ENCODE measurements at regions not wholly inside any gene's neighbourhood (a gene's known extent, or its start where the extent isn't known, plus 50 kb on each side); places are given as distances from the start of the nearest gene placed in this dataset.
"Not testable (repeated sequence)": the region's sequence is repeated elsewhere in the genome, so short reads cannot be mapped to it uniquely, and the experiment has no call there.

DNA sequence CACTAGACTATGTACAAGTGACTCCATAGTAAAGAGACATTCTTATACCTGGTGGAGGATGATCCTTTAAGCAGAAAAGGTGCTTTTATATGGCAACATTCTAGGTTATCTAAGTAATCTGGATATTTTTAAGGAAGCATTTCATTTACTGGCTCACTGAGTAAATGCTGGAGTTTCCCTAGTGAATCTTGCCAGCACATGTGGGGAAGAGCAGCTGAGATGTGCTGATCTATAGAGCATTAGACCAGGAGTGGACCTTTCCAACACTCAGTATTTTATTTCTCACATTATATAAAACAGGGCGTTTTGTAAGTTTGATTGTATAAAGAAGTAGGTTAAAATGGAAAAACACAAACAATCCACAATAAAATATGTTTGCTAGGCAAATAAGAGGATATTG is 478.5 kb downstream of the ATP23 start:
- DNase-seq (ENCODE audit: low spot score), result peak; percentile 36

DNA sequence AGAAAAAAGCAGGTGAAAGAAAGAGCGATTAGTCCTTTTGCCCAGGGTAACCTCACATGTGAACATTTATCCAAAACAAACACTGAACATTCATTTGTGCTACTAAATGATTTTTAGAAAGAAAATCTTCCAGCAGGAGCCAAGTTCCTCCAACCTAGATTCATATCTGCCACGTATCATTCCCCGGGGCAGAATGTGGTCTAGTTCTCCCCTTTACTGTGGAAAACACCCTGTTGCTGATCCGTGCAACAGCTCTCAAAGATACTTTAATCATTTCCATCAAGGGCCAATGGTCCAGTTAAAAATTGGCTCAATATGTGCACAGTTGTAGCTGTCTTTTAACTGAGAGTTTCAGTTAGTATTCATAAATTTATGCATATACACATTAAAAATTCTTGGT is 479.1 kb downstream of the ATP23 start:
- DNase-seq (ENCODE audit: low spot score), result peak; percentile 18

DNA sequence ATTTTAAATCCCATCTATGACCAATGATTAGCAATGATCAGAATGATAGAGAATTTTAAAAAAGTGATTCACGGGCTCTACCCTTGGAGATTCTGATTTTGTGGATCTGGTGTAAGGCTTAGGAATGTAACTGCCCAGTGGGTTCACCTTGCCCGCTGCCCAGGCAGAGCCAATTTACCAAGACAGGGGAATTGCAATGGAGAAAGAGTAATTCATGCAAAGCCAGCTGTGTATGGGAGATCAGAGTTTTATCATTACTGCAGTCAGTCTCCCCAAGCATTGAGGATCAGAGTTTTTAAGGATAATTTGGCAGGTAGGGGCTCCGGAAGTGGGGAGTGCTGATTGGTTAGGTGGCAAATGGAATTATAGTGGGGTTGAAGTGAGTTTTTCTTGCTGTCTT is 480.6 kb downstream of the ATP23 start:
- DNase-seq (ENCODE audit: low spot score), result no peak

DNA sequence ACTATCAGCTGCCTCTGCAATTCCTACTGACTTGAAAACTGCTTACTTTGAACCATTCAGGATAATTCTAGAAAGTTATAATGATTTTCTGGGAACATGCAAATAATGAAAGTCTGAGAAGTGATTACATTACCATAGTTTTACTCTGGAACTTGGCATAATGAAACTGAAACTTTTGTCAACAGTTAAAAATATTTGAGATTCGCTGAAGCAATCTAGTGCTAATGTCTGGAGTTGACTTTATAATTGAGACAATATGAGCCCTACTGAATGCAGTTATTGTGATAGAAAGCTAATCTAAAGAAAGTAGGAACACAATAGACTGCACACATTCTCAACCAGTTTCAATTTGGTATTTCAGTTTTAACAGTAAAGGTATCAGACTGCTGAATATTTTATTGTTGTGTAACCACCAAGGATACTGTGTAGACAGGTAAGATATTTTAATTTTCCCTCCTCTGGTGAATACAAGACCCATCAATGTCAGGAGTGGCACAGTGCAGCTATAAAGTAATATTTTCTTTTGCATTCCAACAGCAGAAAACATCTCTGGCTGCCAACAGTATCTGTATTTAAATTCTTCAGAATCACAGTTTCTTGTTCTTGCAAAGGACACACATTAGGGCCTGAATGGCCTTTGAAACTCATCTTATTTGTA is 483.5 kb downstream of the ATP23 start:
- DNase-seq (ENCODE audit: low spot score), result no peak

DNA sequence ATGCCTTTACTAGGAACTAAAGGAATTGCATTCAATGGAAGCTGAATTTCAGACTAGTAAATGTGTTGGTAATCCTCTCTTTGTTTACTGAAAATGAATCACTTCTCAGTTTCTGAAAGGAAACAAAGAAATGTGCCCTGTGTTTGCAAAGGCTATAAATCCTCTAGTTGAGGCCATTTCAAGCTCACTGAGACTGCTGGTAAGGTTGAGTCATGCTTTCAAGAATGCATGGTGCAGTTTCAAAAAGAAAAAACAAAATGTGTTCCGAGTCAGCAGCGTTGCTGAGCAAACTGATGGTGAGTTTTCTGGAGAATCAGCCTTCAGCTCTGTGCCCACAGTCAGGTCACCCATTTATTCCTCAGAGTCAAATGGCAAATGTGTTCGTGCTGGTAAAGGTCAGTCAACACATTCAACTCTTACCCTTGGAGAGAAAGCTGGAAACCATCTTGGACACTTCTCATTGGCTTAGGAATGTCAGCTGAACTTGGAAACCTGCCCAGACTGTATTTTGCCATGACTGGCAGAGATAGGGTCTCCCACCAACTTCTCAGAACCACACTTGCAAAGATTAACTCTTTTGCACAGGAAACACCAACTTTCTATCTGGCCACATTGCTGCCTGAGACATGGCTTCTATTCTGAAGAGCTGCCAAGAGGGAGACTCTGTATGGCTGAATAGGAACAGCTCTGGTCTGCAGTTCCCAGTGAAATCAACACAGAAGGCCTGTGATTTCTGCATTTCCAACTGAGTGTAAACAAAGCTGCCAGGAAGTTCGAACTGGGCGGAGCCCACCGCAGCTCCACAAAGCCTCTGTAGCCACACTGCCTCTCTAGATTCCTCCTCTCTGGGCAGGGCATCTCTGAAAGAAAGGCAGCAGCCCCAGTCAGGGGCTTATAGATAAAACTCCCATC is 484.4 kb downstream of the ATP23 start:
- peak; percentile 97 for DNase-seq (ENCODE audit: low spot score)

DNA sequence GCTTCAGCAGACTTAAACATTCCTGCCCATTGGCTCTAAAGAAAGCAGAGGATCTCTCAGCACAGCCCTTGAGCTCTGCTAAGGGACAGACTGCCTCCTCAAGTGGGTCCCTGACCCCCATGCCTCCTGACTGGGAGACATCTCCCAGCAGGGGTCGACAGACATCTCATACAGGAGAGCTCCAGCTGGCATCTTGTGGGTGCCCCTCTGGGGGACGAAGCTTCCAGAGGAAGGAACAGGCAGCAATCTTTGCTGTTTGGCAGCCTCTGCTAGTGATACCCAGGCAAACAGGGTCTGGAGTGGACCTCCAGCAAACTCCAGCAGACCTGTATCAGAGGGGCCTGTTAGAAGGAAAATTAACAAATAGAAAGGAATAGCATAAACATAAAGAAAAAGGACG is 485.1 kb downstream of the ATP23 start:
- DNase-seq (ENCODE audit: low spot score), result not testable (repeated sequence)

DNA sequence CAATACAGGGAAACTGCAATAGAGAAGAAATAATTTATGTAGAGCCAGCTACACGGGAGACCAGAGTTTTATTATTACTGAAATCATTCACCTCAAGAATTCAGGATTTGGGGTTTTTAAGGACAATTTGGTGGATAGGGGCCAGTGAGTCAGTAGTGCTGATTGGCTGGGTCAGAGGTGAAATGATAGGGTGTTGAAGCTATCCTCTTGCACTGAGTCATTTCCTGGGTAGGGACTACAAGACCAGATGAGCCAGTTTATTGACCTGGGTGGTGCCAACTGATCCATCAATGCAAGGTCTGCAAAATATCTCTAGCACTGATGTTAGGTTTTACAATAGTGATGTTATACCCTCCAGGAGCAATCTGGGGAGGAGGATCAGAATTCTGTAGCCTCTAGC is 486.3 kb downstream of the LRIG3 start:
- peak; percentile 42 for DNase-seq (ENCODE audit: low spot score)

DNA sequence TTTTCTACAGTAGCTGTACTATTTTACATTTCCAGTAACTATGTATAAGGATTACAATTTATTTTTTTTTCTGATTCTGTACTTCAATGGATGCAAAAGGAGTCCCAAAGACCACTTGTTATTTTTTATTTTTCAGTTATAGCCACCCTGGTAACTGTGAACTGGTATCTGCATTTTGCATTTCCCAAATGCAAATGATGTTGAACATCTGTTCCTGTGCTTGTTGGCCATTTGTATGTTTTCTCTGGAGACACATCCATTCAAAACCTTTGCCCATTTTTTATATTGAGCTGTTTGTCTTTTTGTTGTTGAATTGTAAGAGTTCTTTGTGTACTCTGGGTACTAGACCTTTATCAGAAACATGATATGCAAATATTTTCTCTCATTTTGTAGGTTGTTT is 485.6 kb downstream of the LRIG3 start:
- DNase-seq (ENCODE audit: low spot score), result no peak

DNA sequence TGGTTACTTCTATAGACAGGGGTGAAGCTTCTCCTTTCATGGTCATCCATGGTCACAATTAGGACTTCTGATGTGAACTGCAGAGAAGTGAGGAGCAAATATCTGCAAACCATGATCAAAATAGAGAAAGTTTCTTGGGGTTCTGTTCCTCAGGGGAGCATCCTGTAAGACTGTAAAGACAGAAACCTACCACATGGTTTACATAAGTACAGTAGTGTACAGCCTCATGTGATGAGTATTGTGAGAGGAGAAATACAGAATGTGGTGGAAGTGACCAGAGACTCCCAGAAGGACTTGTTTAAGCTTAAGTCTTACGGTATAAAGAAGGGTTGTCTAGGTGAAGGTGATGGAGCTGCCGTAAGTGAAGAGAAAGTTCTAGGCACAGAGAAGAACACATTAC is 484.7 kb downstream of the LRIG3 start:
- no peak for DNase-seq (ENCODE audit: low spot score)

DNA sequence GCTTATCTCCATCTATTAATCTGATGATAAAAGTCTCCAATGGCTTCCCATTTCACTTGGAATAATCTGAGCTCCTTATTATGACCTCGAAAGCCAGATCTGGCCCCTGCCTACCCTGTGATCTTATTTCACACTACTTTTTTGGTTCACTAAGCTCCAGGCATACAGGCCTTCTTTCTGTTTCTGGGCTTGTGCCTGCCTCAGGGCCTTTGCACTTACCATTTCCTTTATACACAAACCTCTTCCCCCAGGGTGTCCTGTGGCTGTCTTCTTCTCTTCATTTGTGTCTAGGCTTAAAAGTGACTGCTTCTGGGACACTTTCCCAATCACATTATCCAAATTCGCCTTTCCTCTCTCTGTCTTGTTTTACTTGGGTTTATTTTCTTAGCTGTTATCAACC is 478.8 kb downstream of the LRIG3 start:
- DNase-seq (ENCODE audit: low spot score), result no peak

DNA sequence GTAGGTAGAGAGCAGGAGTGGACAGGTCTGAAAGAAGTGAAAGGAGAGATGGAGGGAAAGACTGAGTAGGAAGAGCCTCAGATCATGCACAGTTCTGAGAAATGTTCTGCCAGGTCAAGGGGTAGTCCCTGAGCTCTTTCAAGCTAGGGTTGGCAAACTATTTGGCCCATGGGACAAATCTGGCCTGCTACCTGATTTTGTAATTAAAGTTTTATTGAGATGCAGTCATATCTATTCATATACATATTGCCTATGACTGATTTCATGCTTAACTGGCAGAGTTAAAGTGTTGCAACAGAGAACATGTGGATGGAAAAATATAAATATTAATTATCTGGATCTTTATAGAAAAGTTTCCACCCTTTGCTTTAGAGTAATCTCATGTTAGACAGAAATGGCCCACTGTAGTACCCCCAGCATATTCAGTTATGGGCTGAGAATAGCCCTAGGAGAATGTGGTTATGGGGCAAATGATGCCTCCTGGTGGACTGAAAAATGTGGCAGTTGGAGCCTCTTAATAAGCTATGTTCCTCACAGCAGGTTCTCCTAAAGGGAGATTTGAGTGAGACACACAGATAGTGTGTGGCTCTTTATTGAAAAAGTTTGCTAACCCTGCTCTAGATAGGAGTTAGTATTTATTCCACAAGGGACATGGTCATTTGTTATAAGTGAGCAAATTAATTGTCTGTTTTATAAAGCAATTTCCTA is 476.9 kb downstream of the LRIG3 start:
- peak; percentile 49 for DNase-seq (ENCODE audit: low spot score)

DNA sequence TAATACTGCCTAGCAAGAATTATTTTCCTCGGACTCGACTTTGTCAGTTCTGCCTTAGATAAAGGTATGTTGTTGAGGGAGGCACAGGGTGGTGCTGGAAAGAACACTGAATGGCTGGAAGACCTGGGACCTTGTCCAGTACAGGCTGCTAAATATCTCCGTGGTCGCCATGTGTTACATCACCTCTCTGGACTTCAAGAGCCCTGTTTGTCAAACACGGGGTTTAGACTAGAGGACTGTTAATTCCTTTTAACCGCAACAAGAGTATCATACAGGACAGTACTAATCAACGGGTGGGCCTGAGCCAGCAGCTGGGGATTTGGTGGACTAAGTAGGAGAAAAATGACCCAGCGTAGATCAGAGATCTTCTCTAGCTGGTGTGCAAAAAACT is 476.3 kb downstream of the LRIG3 start:
- peak; percentile 21 for DNase-seq (ENCODE audit: low spot score)

DNA sequence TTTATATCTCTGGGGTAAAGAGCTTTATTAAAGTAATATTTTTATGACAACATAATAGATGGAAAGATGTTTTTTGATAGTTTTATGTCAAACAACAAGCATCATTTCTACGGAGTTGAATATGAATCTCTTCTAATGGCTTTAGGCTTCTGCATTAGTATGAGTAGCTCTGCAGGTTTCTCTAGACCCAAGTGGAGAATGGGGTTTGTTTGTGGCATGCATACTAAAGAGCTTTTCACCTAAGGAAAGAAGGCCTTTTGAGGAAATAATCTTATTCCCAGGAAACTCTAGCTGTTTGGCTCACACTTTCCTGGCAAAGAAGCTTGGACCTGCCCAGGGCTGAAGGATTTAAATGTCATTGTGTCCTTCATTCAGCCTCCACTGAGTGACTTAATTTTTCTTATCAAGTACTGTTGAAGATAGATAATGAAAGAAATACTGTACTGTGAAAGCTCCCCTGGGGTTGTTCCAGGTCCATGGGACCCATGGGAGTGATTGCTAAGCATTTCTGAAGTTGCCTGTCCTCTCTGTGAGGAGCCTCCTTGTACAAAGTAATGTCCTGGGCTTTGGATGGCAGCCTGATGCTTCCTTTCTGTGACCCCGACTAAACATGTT is 469.3 kb downstream of the LRIG3 start:
- DNase-seq (ENCODE audit: low spot score), result no peak

DNA sequence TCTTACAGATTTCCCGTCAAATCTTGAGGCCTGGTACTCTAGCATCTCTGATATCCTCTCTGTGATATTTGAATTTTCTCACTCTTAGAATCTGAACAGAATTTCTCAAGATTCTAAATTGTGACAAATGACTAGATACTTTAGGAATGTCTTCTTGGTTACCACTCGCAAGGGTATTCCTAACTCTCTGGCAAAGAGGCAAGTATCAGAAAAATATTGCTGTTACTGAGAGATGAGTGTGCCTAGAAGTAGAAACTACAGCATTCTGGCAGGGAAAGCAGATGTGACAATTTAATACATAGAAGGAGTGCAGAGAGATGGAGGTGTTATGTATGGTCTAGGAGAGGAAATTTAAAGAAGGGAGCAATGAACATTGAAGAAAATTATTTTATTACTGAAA is 467.8 kb downstream of the LRIG3 start:
- peak; percentile 9 for DNase-seq (ENCODE audit: low spot score)

DNA sequence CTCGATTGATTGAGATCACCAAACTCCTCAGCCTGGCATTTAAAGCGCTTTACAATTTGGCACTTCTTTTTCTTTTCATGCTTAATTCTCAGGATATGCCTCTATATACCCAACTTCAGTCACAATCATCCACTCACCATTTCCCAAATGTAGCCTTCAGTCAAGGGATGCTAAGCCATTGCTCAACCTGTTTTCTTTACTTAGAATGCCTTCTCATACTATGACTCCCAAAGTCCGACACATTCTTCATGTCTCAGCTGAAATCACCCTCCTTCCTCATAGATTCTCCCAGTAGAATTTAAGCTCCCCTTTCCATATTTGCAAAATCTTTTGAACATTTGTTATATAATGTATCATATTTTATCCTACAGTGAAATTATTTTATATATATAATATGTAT is 467.0 kb downstream of the LRIG3 start:
- no peak for DNase-seq (ENCODE audit: low spot score)

DNA sequence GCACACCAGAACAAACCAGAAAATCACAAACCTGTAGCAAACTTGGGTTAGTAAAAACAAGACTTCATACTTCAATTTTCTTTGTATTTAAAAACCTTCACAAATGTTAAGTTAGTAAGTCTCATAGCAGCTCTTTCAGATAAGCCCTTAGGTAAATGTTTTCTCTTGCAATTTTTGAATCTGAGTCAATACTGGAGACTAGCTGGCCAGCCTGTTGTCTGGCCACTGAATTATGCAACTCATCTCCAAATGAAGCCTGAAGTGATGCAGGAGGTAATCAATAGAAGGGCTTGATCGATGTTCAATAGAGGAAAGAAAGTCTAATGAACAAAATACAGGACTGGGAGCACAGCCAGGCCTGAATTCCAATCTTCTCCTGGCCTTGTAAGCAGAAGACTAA is 465.2 kb downstream of the LRIG3 start:
- no peak for DNase-seq (ENCODE audit: low spot score)

DNA sequence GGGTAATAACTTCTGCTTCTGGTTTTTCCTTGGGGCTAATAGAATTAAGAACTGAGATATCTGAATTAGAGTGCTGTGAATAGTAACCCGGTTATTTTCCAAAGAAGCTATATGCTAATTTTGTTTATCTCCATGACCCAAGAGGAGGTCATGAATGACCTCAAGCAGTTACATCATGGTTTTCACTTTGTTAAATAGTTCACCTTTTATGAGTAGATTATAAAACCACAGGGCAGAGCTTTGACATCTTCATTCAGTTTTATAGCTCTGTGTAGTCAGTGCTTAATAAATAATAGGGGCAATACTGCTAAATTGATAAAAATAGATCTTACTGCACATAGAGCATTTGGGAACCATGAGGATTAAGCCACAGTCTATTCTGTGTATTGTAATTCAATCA is 462.2 kb downstream of the LRIG3 start:
- peak; percentile 3 for DNase-seq (ENCODE audit: low spot score)

DNA sequence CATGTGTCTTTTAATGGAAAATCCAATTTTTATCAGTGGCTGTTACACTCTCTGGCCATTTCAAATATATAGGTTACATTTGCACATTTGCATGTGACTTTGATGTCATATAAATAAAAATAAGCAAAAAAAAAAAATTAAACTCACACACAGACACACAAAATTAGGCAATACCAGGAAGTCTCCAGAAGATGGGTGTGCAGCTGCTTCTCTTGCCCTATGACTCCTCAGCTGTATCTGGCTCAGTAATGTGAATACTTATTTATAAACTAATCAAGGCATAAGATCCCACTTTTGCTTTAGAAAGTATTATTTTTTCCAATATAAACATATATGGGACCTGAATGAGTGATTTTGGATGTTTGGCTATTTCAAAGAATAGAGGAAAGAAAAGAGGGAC is 461.1 kb downstream of the LRIG3 start:
- no peak for DNase-seq (ENCODE audit: low spot score)

DNA sequence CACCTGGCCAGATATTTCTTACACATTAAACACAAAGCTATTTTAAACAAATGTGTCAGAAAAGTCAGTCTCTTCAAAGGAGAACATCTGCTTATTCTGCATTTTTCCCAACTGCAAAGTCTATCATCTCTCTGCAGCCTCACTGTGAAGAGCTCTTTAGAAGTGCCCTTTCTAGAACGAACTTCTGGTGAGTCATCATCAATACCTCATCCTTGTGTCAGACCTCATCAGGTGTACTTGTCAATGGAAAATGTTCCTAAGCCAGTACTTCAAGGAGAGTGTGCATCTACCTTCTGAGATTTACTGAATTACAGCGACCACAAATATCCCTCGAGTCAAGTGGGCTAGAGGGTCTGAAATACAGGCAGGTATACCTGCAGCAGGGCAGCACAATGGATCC is 457.3 kb downstream of the LRIG3 start:
- DNase-seq (ENCODE audit: low spot score), result peak; percentile 11

DNA sequence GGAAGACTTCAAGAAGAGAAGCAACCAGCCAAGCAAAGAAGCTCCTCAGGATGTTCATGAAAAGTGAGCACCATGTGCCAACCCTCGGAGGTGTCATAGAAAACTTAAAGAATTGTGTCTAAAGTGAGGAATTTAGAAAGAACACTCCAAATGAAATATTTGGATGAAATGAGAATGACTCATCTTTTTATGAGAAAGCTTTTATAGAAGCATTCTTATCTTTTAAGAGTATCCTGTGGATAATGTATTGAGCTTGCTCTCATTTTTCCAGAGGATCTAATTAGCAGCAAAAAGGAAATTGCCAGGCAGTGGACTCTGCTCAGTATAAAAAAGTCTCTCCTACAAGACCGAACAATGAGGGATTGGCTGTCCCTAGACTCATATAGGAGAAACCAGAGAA is 454.9 kb downstream of the LRIG3 start:
- no peak for DNase-seq (ENCODE audit: low spot score)

DNA sequence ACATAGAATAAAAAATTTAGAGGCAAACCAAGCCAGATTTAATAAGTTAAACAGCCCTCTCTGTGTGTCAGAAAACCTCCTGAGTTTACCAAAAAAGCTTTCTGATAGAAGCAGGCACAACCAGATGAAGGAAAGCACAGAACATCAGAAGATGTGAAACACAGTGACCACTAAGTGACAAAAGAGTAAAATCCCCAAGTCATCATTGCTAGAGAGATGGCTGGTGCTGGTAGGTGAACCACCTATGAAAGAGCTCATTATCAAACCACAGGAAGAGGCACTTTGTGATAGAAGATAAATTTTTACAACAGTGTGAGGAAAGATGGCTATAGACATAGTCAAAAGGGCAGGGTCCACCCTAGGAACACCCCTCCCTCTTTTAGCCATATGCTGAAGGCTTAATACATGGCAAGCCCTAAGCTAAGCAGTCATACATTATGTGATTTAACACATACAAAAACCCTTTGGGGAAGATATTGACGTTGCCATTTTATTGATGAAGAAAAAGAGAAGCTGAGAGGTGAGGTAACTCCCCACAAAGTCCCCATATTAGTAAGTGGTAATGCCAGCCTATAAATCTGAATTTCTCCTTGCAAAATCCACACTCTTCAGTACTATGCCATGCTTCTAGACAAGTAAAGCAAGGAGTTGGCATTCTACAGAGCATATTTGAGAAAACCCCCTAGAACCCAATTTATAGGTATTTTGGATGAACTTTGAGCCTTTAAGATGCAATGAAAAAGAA is 449.9 kb downstream of the LRIG3 start:
- no peak for DNase-seq (ENCODE audit: low spot score)

DNA sequence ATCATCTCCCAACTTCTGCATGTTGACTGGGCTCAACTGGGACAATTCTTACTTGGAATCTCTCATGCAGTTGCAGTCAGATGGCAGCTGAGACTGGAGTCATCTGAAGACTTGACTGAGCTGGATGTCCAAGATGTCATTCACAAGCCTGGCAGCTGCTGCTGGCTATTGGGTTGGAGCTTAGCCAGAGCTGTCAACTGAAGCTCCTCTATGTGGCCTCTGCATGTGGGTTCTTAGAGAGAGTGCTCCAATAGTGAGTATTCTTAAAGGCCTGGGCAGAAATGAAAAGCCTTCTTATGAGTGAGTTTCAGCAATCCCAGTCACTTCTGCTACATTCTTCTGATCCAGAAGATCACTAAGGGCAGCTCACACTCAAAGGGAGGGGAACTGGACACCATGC is 440.9 kb downstream of the LRIG3 start:
- DNase-seq (ENCODE audit: low spot score), result peak; percentile 3

All from kidney tubule cell (primary cell).